ENCODE measurements at regions not wholly inside any gene's neighbourhood (a gene's known extent, or its start where the extent isn't known, plus 50 kb on each side); places are given as distances from the start of the nearest gene placed in this dataset.
"Not testable (repeated sequence)": the region's sequence is repeated elsewhere in the genome, so short reads cannot be mapped to it uniquely, and the experiment has no call there.

GRCh38 chr5:85951707-85952210 is 666.0 kb upstream of the COX7C start:
- DNase-seq: no peak
- Histone ChIP-seq H3K9me3 (ENCODE audit: control insufficient read depth, low read length) (no peaks in the 10 kb centered on the region), H3K27me3 (ENCODE audit: control insufficient read depth, insufficient read depth) (no peaks in the 10 kb centered on the region), H3K4me1 (ENCODE audit: control insufficient read depth, insufficient read depth, low read length) (no peaks in the 10 kb centered on the region), H3K4me3 (ENCODE audit: low read length) (no peak overlapping the region), H3K27ac (ENCODE audit: low read length) (no peak overlapping the region)
- ATAC-seq: no peak
- intact Hi-C loops (cut with DNase I): no loop called here
- WGBS: 86% methylated on average over 3 of the region's 3 CpGs

GRCh38 chr5:85952680-85953079 is 665.1 kb upstream of the COX7C start:
- H3K9me3 ChIP-seq (ENCODE audit: control insufficient read depth, low read length): no peaks in the 10 kb centered on the region
- H3K27me3 ChIP-seq (ENCODE audit: control insufficient read depth, insufficient read depth): no peaks in the 10 kb centered on the region
- WGBS: 86% methylated on average over 2 of the region's 2 CpGs
- no peak overlapping the region for H3K27ac ChIP-seq (ENCODE audit: low read length)
- no peak overlapping the region for H3K4me3 ChIP-seq (ENCODE audit: low read length)
- no peak for ATAC-seq
- no peak for DNase-seq
- no peaks in the 10 kb centered on the region for H3K4me1 ChIP-seq (ENCODE audit: control insufficient read depth, insufficient read depth, low read length)
- intact Hi-C loops (cut with DNase I): no loop called here

GRCh38 chr5:85967681-85968080 is 650.1 kb upstream of the COX7C start:
- WGBS: 76% methylated on average over 4 of the region's 4 CpGs

GRCh38 chr5:85972539-85972938 is 645.2 kb upstream of the COX7C start:
- DNase-seq (no peak), ATAC-seq (no peak)
- WGBS: 84% methylated on average over 4 of the region's 4 CpGs
- Histone ChIP-seq H3K4me3 (ENCODE audit: low read length) (no peak overlapping the region), H3K27ac (ENCODE audit: low read length) (no peak overlapping the region), H3K9me3 (ENCODE audit: control insufficient read depth, low read length) (no peaks in the 10 kb centered on the region), H3K27me3 (ENCODE audit: control insufficient read depth, insufficient read depth) (no peaks in the 10 kb centered on the region), H3K4me1 (ENCODE audit: control insufficient read depth, insufficient read depth, low read length) (no peaks in the 10 kb centered on the region)
- intact Hi-C loops (cut with DNase I): no loop called here

More at GRCh38 chr5:85967681-85968080, 650.1 kb upstream of the COX7C start:
- no peak overlapping the region for H3K27ac ChIP-seq (ENCODE audit: low read length)
- ATAC-seq (no peak), DNase-seq (no peak)
- H3K4me3 ChIP-seq (ENCODE audit: low read length): no peak overlapping the region
- H3K27me3 ChIP-seq (ENCODE audit: control insufficient read depth, insufficient read depth): no peaks in the 10 kb centered on the region
- intact Hi-C loops (cut with DNase I): no loop called here
- no peaks in the 10 kb centered on the region for H3K4me1 ChIP-seq (ENCODE audit: control insufficient read depth, insufficient read depth, low read length)
- H3K9me3 ChIP-seq (ENCODE audit: control insufficient read depth, low read length): no peaks in the 10 kb centered on the region

- ATAC-seq: no peak
- Histone ChIP-seq H3K9me3 (ENCODE audit: control insufficient read depth, low read length) (no peaks in the 10 kb centered on the region), H3K4me3 (ENCODE audit: low read length) (no peak overlapping the region), H3K27me3 (ENCODE audit: control insufficient read depth, insufficient read depth) (no peaks in the 10 kb centered on the region), H3K27ac (ENCODE audit: low read length) (no peak overlapping the region), H3K4me1 (ENCODE audit: control insufficient read depth, insufficient read depth, low read length) (no peaks in the 10 kb centered on the region)
- WGBS: 86% methylated on average over 1 of the region's 1 CpG
- intact Hi-C loops (cut with DNase I): no loop called here
- DNase-seq: no peak
These were observed 632.6 kb upstream of the COX7C start for GRCh38 chr5:85985167-85985566.

GRCh38 chr5:85990998-85991397 is 626.7 kb upstream of the COX7C start:
- peaks cover 2% of the 10 kb centered on the region for H3K9me3 ChIP-seq (ENCODE audit: control insufficient read depth, low read length)
- WGBS: 75% methylated on average over 2 of the region's 2 CpGs
- intact Hi-C loops (cut with DNase I): no loop called here
- H3K27me3 ChIP-seq (ENCODE audit: control insufficient read depth, insufficient read depth): no peaks in the 10 kb centered on the region
- ATAC-seq (no peak), DNase-seq (no peak)
- no peak overlapping the region for H3K27ac ChIP-seq (ENCODE audit: low read length)
- no peaks in the 10 kb centered on the region for H3K4me1 ChIP-seq (ENCODE audit: control insufficient read depth, insufficient read depth, low read length)
- H3K4me3 ChIP-seq (ENCODE audit: low read length): no peak overlapping the region

GRCh38 chr5:85994653-85995052 is 623.1 kb upstream of the COX7C start:
- H3K27me3 ChIP-seq (ENCODE audit: control insufficient read depth, insufficient read depth); intact Hi-C loops (cut with DNase I); H3K9me3 ChIP-seq (ENCODE audit: control insufficient read depth, low read length); DNase-seq; H3K4me1 ChIP-seq (ENCODE audit: control insufficient read depth, insufficient read depth, low read length); H3K27ac ChIP-seq (ENCODE audit: low read length); H3K4me3 ChIP-seq (ENCODE audit: low read length); ATAC-seq: not testable (repeated sequence)
- WGBS: 78% methylated on average over 3 of the region's 3 CpGs

GRCh38 chr5:85998656-85999055 is 619.1 kb upstream of the COX7C start:
- no peak overlapping the region for H3K27ac ChIP-seq (ENCODE audit: low read length)

GRCh38 chr5:86008293-86008692 is 609.4 kb upstream of the COX7C start:
- intact Hi-C loops (cut with DNase I): no loop called here
- no peak for DNase-seq
- Histone ChIP-seq H3K4me1 (ENCODE audit: control insufficient read depth, insufficient read depth, low read length) (no peaks in the 10 kb centered on the region), H3K27me3 (ENCODE audit: control insufficient read depth, insufficient read depth) (no peaks in the 10 kb centered on the region), H3K4me3 (ENCODE audit: low read length) (no peak overlapping the region), H3K9me3 (ENCODE audit: control insufficient read depth, low read length) (no peaks in the 10 kb centered on the region), H3K27ac (ENCODE audit: low read length) (no peak overlapping the region)
- WGBS: 47% methylated on average over 2 of the region's 2 CpGs
- ATAC-seq: no peak

More at GRCh38 chr5:85998656-85999055, 619.1 kb upstream of the COX7C start:
- Histone ChIP-seq H3K9me3 (ENCODE audit: control insufficient read depth, low read length) (no peaks in the 10 kb centered on the region), H3K4me1 (ENCODE audit: control insufficient read depth, insufficient read depth, low read length) (no peaks in the 10 kb centered on the region), H3K4me3 (ENCODE audit: low read length) (no peak overlapping the region), H3K27me3 (ENCODE audit: control insufficient read depth, insufficient read depth) (no peaks in the 10 kb centered on the region)
- WGBS: 37% methylated on average over 2 of the region's 2 CpGs
- no peak for DNase-seq
- no peak for ATAC-seq
- intact Hi-C loops (cut with DNase I): no loop called here

GRCh38 chr5:86008704-86009103 is 609.0 kb upstream of the COX7C start:
- intact Hi-C loops (cut with DNase I): no loop called here
- no peak overlapping the region for H3K27ac ChIP-seq (ENCODE audit: low read length)
- DNase-seq (no peak), ATAC-seq (no peak)
- H3K9me3 ChIP-seq (ENCODE audit: control insufficient read depth, low read length): no peaks in the 10 kb centered on the region
- H3K27me3 ChIP-seq (ENCODE audit: control insufficient read depth, insufficient read depth): no peaks in the 10 kb centered on the region
- H3K4me3 ChIP-seq (ENCODE audit: low read length): no peak overlapping the region
- WGBS: 90% methylated on average over 3 of the region's 3 CpGs
- no peaks in the 10 kb centered on the region for H3K4me1 ChIP-seq (ENCODE audit: control insufficient read depth, insufficient read depth, low read length)

- DNase-seq (no peak), ATAC-seq (no peak)
- intact Hi-C loops (cut with DNase I): no loop called here
- Histone ChIP-seq H3K4me1 (ENCODE audit: control insufficient read depth, insufficient read depth, low read length) (no peaks in the 10 kb centered on the region), H3K27ac (ENCODE audit: low read length) (no peak overlapping the region), H3K4me3 (ENCODE audit: low read length) (no peak overlapping the region), H3K27me3 (ENCODE audit: control insufficient read depth, insufficient read depth) (no peaks in the 10 kb centered on the region), H3K9me3 (ENCODE audit: control insufficient read depth, low read length) (no peaks in the 10 kb centered on the region)
- WGBS: 93% methylated on average over 1 of the region's 1 CpG
These were observed 605.8 kb upstream of the COX7C start for GRCh38 chr5:86011937-86012336.

- Histone ChIP-seq H3K4me3 (ENCODE audit: low read length) (no peak overlapping the region), H3K27me3 (ENCODE audit: control insufficient read depth, insufficient read depth) (no peaks in the 10 kb centered on the region), H3K9me3 (ENCODE audit: control insufficient read depth, low read length) (no peaks in the 10 kb centered on the region), H3K27ac (ENCODE audit: low read length) (no peak overlapping the region), H3K4me1 (ENCODE audit: control insufficient read depth, insufficient read depth, low read length) (no peaks in the 10 kb centered on the region)
- no peak for DNase-seq
- ATAC-seq: no peak
- 81% methylated on average over 1 of the region's 1 CpG for WGBS
- intact Hi-C loops (cut with DNase I): no loop called here
These were observed 588.4 kb upstream of the COX7C start for GRCh38 chr5:86029308-86029707.
